ENCODE measurements at regions not wholly inside any gene's neighbourhood (a gene's known extent, or its start where the extent isn't known, plus 50 kb on each side); places are given as distances from the start of the nearest gene placed in this dataset.

- no peak for DNase-seq
- no peaks in the 10 kb centered on the region for H3F3A ChIP-seq (ENCODE audit: insufficient read depth, low read length)
- H3K4me1 ChIP-seq (ENCODE audit: low read length) = no peaks in the 10 kb centered on the region
- no peak overlapping the region for H3K9ac ChIP-seq (ENCODE audit: low read length)
- H3K36me3 ChIP-seq (replicated peaks; ENCODE audit: insufficient read depth, low read length) = no peaks in the 10 kb centered on the region
- no peaks in the 10 kb centered on the region for H3K27me3 ChIP-seq (replicated peaks; ENCODE audit: insufficient read depth, low read length)
- no peak overlapping the region for H3K27ac ChIP-seq (ENCODE audit: low read length)
- no peaks in the 10 kb centered on the region for H3K79me2 ChIP-seq (ENCODE audit: low read length)
- no peak overlapping the region for H2AFZ ChIP-seq (ENCODE audit: low read length)
- TF ChIP-seq EZH2 (optimal IDR thresholded peaks at IDR 0.05; ENCODE audit: low read depth, low read length) = no peak
- no peak for TF ChIP-seq CTCF (IDR thresholded peaks at IDR 0.05; ENCODE audit: low read length)
- no peak for TF ChIP-seq EZH2phosphoT487 (IDR thresholded peaks at IDR 0.05; ENCODE audit: low read length)
- H3K9me2 ChIP-seq (replicated peaks; ENCODE audit: insufficient read depth, low read length) = no peaks in the 10 kb centered on the region
- no peak overlapping the region for H3K4me2 ChIP-seq (ENCODE audit: low read depth, low read length)
- H3K9me3 ChIP-seq (replicated peaks; ENCODE audit: insufficient read depth, low read length) = no peaks in the 10 kb centered on the region
- no peaks in the 10 kb centered on the region for H4K20me1 ChIP-seq (ENCODE audit: insufficient read depth, low read length)
- H3K4me3 ChIP-seq (ENCODE audit: low read length) = no peak overlapping the region
These were observed 231.1 kb upstream of the NLRP1 start for GRCh38 chr17:5815396-5815795.

GRCh38 chr17:5816491-5817070 is 232.3 kb upstream of the NLRP1 start:
- H3K4me1 ChIP-seq (ENCODE audit: low read length) = no peaks in the 10 kb centered on the region
- DNase-seq = no peak
- no peak overlapping the region for H3K4me3 ChIP-seq (ENCODE audit: low read length)
- H3K27ac ChIP-seq (ENCODE audit: low read length) = no peak overlapping the region
- H3K4me2 ChIP-seq (ENCODE audit: low read depth, low read length) = no peak overlapping the region
- no peaks in the 10 kb centered on the region for H4K20me1 ChIP-seq (ENCODE audit: insufficient read depth, low read length)
- no peaks in the 10 kb centered on the region for H3K79me2 ChIP-seq (ENCODE audit: low read length)
- no peak overlapping the region for H2AFZ ChIP-seq (ENCODE audit: low read length)
- no peak overlapping the region for H3K9ac ChIP-seq (ENCODE audit: low read length)
- TF ChIP-seq EZH2phosphoT487 (IDR thresholded peaks at IDR 0.05; ENCODE audit: low read length) (no peak), EZH2 (optimal IDR thresholded peaks at IDR 0.05; ENCODE audit: low read depth, low read length) (no peak), CTCF (IDR thresholded peaks at IDR 0.05; ENCODE audit: low read length) (no peak)
- H3K27me3 ChIP-seq (replicated peaks; ENCODE audit: insufficient read depth, low read length) = no peaks in the 10 kb centered on the region
- H3K9me2 ChIP-seq (replicated peaks; ENCODE audit: insufficient read depth, low read length) = no peaks in the 10 kb centered on the region
- no peaks in the 10 kb centered on the region for H3K36me3 ChIP-seq (replicated peaks; ENCODE audit: insufficient read depth, low read length)
- no peaks in the 10 kb centered on the region for H3K9me3 ChIP-seq (replicated peaks; ENCODE audit: insufficient read depth, low read length)
- no peaks in the 10 kb centered on the region for H3F3A ChIP-seq (ENCODE audit: insufficient read depth, low read length)

- Histone ChIP-seq H4K20me1 (ENCODE audit: insufficient read depth, low read length) (no peaks in the 10 kb centered on the region), H3K9ac (ENCODE audit: low read length) (no peak overlapping the region), H3K79me2 (ENCODE audit: low read length) (no peaks in the 10 kb centered on the region), H3K27ac (ENCODE audit: low read length) (no peak overlapping the region), H2AFZ (ENCODE audit: low read length) (no peak overlapping the region), H3F3A (ENCODE audit: insufficient read depth, low read length) (no peaks in the 10 kb centered on the region), H3K4me1 (ENCODE audit: low read length) (no peaks in the 10 kb centered on the region), H3K4me3 (ENCODE audit: low read length) (no peak overlapping the region), H3K9me2 (replicated peaks; ENCODE audit: insufficient read depth, low read length) (no peaks in the 10 kb centered on the region), H3K27me3 (replicated peaks; ENCODE audit: insufficient read depth, low read length) (no peaks in the 10 kb centered on the region), H3K4me2 (ENCODE audit: low read depth, low read length) (no peak overlapping the region), H3K9me3 (replicated peaks; ENCODE audit: insufficient read depth, low read length) (no peaks in the 10 kb centered on the region), H3K36me3 (replicated peaks; ENCODE audit: insufficient read depth, low read length) (no peaks in the 10 kb centered on the region)
- no peak for DNase-seq
- TF ChIP-seq EZH2 (optimal IDR thresholded peaks at IDR 0.05; ENCODE audit: low read depth, low read length) (no peak), EZH2phosphoT487 (IDR thresholded peaks at IDR 0.05; ENCODE audit: low read length) (no peak), CTCF (IDR thresholded peaks at IDR 0.05; ENCODE audit: low read length) (no peak)
These were observed 233.4 kb upstream of the NLRP1 start for GRCh38 chr17:5817475-5818395.
